HEK293 (cell line): ENCODE measurements at regions not wholly inside any gene's neighbourhood (a gene's known extent, or its start where the extent isn't known, plus 50 kb on each side); places are given as distances from the start of the nearest gene placed in this dataset.

ENCODE experiments used
- AEBP2 ChIP-seq: fragments of 450-650 bp; formaldehyde crosslinking; IDR thresholded peaks from 2 replicates; pipeline ENCODE4 v1.5.1; 2016; ENCODE audit warnings: missing biosample characterization, missing genetic modification characterization, borderline replicate concordance
- ATF2 ChIP-seq: fragments of 450-650 bp; formaldehyde crosslinking; IDR thresholded peaks from 2 replicates; pipeline ENCODE4 v1.5.1; 2016; ENCODE audit warnings: missing biosample characterization, missing genetic modification characterization, low read depth
- BCL11B ChIP-seq: fragments of 450-650 bp; formaldehyde crosslinking; IDR thresholded peaks from 2 replicates; pipeline ENCODE4 v1.5.1; 2016; ENCODE audit warnings: low read depth, missing biosample characterization, missing genetic modification characterization
- GLI2 ChIP-seq: fragments of 450-650 bp; formaldehyde crosslinking; IDR thresholded peaks from 2 replicates; pipeline ENCODE4; 2017; ENCODE audit warnings: missing biosample characterization, missing genetic modification characterization, low read depth, borderline replicate concordance
- GLI4 ChIP-seq: fragments of 450-650 bp; formaldehyde crosslinking; IDR thresholded peaks from 2 replicates; pipeline ENCODE4 v1.5.1; 2016; ENCODE audit warnings: missing biosample characterization, missing genetic modification characterization
- OVOL3 ChIP-seq: fragments of 450-650 bp; formaldehyde crosslinking; IDR thresholded peaks from 2 replicates; pipeline ENCODE4 v1.5.1; 2016; ENCODE audit warnings: missing biosample characterization, missing genetic modification characterization
- PATZ1 ChIP-seq: fragments of 450-650 bp; formaldehyde crosslinking; IDR thresholded peaks from 2 replicates; pipeline ENCODE4 v1.5.1; 2016; ENCODE audit warnings: missing biosample characterization, missing genetic modification characterization
- SP7 ChIP-seq: fragments of 450-650 bp; formaldehyde crosslinking; IDR thresholded peaks from 2 replicates; pipeline ENCODE4 v1.5.1; 2016; ENCODE audit warnings: missing biosample characterization, missing genetic modification characterization
- TCF7L2 ChIP-seq: IDR thresholded peaks from 2 replicates; pipeline ENCODE4 v1.6.1; 2011; ENCODE audit warnings: low read depth, mild to moderate bottlenecking, inconsistent platforms, low read length, moderate library complexity, borderline replicate concordance
- WT1 ChIP-seq: fragments of 450-650 bp; formaldehyde crosslinking; IDR thresholded peaks from 2 replicates; pipeline ENCODE4 v1.5.1; 2016; ENCODE audit warnings: missing biosample characterization, missing genetic modification characterization
- ZBTB26 ChIP-seq: fragments of 450-650 bp; formaldehyde crosslinking; optimal IDR thresholded peaks from 2 replicates; pipeline ENCODE3; 2016; ENCODE audit warnings: missing biosample characterization, mild to moderate bottlenecking, missing genetic modification characterization
- ZBTB44 ChIP-seq: fragments of 450-650 bp; IDR thresholded peaks from 2 replicates; pipeline ENCODE4 v1.5.1; 2018; ENCODE audit warnings: missing biosample characterization, mild to moderate bottlenecking, missing genetic modification characterization
- ZNF138 ChIP-seq: fragments of 450-650 bp; formaldehyde crosslinking; IDR thresholded peaks from 2 replicates; pipeline ENCODE4 v1.5.1; 2016; ENCODE audit warnings: missing biosample characterization, missing genetic modification characterization, borderline replicate concordance
- ZNF174 ChIP-seq: fragments of 450-650 bp; formaldehyde crosslinking; IDR thresholded peaks from 2 replicates; pipeline ENCODE4 v1.5.0; 2017; ENCODE audit warnings: missing biosample characterization, mild to moderate bottlenecking, missing genetic modification characterization
- ZNF248 ChIP-seq: fragments of 450-650 bp; formaldehyde crosslinking; IDR thresholded peaks from 2 replicates; pipeline ENCODE4 v1.5.1; 2017; ENCODE audit warnings: missing biosample characterization, missing genetic modification characterization
- ZNF26 ChIP-seq: fragments of 450-650 bp; formaldehyde crosslinking; IDR thresholded peaks from 2 replicates; pipeline ENCODE4 v1.5.1; 2016; ENCODE audit warnings: missing biosample characterization, missing genetic modification characterization
- ZNF266 ChIP-seq: fragments of 450-650 bp; formaldehyde crosslinking; IDR thresholded peaks from 2 replicates; pipeline ENCODE4 v1.5.1; 2016; ENCODE audit warnings: missing biosample characterization, missing genetic modification characterization, low read depth
- ZNF280D ChIP-seq: fragments of 450-650 bp; formaldehyde crosslinking; IDR thresholded peaks from 2 replicates; pipeline ENCODE4 v1.5.1; 2016; ENCODE audit warnings: missing biosample characterization, missing genetic modification characterization
- ZNF335 ChIP-seq: fragments of 450-650 bp; formaldehyde crosslinking; conservative IDR thresholded peaks from 2 replicates; pipeline ENCODE4 v1.5.1; 2016; ENCODE audit warnings: missing biosample characterization, missing genetic modification characterization
- ZNF529 ChIP-seq: fragments of 450-650 bp; formaldehyde crosslinking; IDR thresholded peaks from 2 replicates; pipeline ENCODE4 v1.5.1; 2017; ENCODE audit warnings: missing genetic modification characterization, missing biosample characterization; ENCODE audit not compliant: insufficient replicate concordance
- ZNF530 ChIP-seq: fragments of 450-650 bp; formaldehyde crosslinking; IDR thresholded peaks from 2 replicates; pipeline ENCODE4 v1.5.1; 2016; ENCODE audit warnings: low read depth, missing biosample characterization, missing genetic modification characterization
- ZNF610 ChIP-seq: fragments of 450-650 bp; formaldehyde crosslinking; IDR thresholded peaks from 2 replicates; pipeline ENCODE4 v1.5.1; 2016; ENCODE audit warnings: missing biosample characterization, missing genetic modification characterization, borderline replicate concordance
- ZNF654 ChIP-seq: fragments of 450-650 bp; formaldehyde crosslinking; IDR thresholded peaks from 2 replicates; pipeline ENCODE4 v1.5.1; 2016; ENCODE audit warnings: low read depth, missing biosample characterization, missing genetic modification characterization
- ZNF701 ChIP-seq: fragments of 450-650 bp; formaldehyde crosslinking; IDR thresholded peaks from 2 replicates; pipeline ENCODE4 v1.5.1; 2016; ENCODE audit warnings: missing biosample characterization, missing genetic modification characterization
- ZNF768 ChIP-seq: fragments of 450-650 bp; formaldehyde crosslinking; IDR thresholded peaks from 2 replicates; pipeline ENCODE4 v1.5.1; 2018; ENCODE audit warnings: missing biosample characterization, mild to moderate bottlenecking, missing genetic modification characterization
- ZSCAN23 ChIP-seq: fragments of 450-650 bp; formaldehyde crosslinking; IDR thresholded peaks from 2 replicates; pipeline ENCODE4 v1.5.1; 2016; ENCODE audit warnings: missing biosample characterization, missing genetic modification characterization
- ZXDB ChIP-seq: fragments of 450-650 bp; formaldehyde crosslinking; IDR thresholded peaks from 2 replicates; pipeline ENCODE4 v1.5.1; 2016; ENCODE audit warnings: missing biosample characterization, missing genetic modification characterization

- TF ChIP-seq WT1 (tag by site-specific recombination) (peak; percentile 94), ZNF701 (tag by site-specific recombination) (no peak), ZNF654 (tag by site-specific recombination) (0 out of 2 replicates have a peak, but pooled peaks have one; percentile 6), OVOL3 (tag by site-specific recombination) (peak; percentile 49; the same call in 1 of the 2 replicates), ZNF266 (no peak), ZNF280D (tag by site-specific recombination) (no peak; the same call in 1 of the 2 replicates), TCF7L2 (no peak), ZBTB44 (tag by site-specific recombination) (peak; percentile 48; the same call in 1 of the 2 replicates), ZNF610 (0 out of 2 replicates have a peak, but pooled peaks have one; percentile 45), SP7 (tag by site-specific recombination) (peak; percentile 97), GLI4 (tag by site-specific recombination) (no peak), BCL11B (tag by site-specific recombination) (no peak), ATF2 (tag by site-specific recombination) (0 out of 2 replicates have a peak, but pooled peaks have one; percentile 48), ZNF530 (tag by site-specific recombination) (no peak), ZNF26 (tag by site-specific recombination) (no peak), ZNF529 (tag by site-specific recombination) (no peak), ZBTB26 (peak; percentile 26), PATZ1 (tag by site-specific recombination) (peak; percentile 70; the same call in 1 of the 2 replicates), AEBP2 (tag by site-specific recombination) (no peak), GLI2 (peak; percentile 84), ZNF335 (0 out of 2 replicates have a peak, but pooled peaks have one; percentile 19), ZXDB (tag by site-specific recombination) (peak; percentile 95), ZNF174 (tag by site-specific recombination) (no peak), ZNF248 (tag by site-specific recombination) (no peak), ZNF768 (tag by site-specific recombination) (no peak), ZSCAN23 (tag by site-specific recombination) (peak; percentile 92), ZNF138 (tag by site-specific recombination) (no peak)
These were observed 210.1 kb upstream of the HDDC2 start (continued) for GRCh38 chr6:125511809-125512396.
